AG04449 (cell line): ENCODE measurements at regions not wholly inside any gene's neighbourhood (a gene's known extent, or its start where the extent isn't known, plus 50 kb on each side); places are given as distances from the start of the nearest gene placed in this dataset.

Source experiments
- CTCF ChIA-PET: fragments of 350-600 bp; formaldehyde crosslinking; extraction: SDS; loops from one replicate; lab custom pipeline; 2021; ENCODE audit warnings: antibody characterized with exemption; lab: Yijun Ruan, JAX
- POLR2A ChIA-PET: fragments of 400-600, 350-600 bp; formaldehyde crosslinking; extraction: SDS; loops from one replicate; lab custom pipeline; 2020; ENCODE audit warnings: antibody characterized with exemption, inconsistent platforms; lab: Yijun Ruan, JAX
- DNase-seq: peaks from one replicate; pipeline ENCODE4 v3.0.0-alpha.2; 2010; ENCODE audit warnings: low read depth, low spot score
- H3K4me3 ChIP-seq: 2 replicates; pipeline ENCODE4 v1.5.1; 2011; ENCODE audit warnings: low read depth, mild to moderate bottlenecking, control low read depth, low read length
- CTCF ChIP-seq: IDR thresholded peaks from one replicate; pipeline ENCODE4 v1.5.1; 2011; ENCODE audit warnings: mild to moderate bottlenecking, moderate library complexity, low read length, control low read depth, inconsistent platforms; ENCODE audit not compliant: insufficient read depth; ENCODE audit errors: missing control alignments

GRCh38 chr6:142693441-142693840, 251.5 kb downstream of the HIVEP2 start:
- POLR2A ChIA-PET: interaction anchor here (1.1 kb wide), 1 partner anchor 192 kb away, joined by 3 read pairs; no protein-coding TSS in a partner anchor
- peak overlapping the region; percentile 31 for H3K4me3 ChIP-seq
- DNase-seq: no peak
- TF ChIP-seq CTCF: no peak
- CTCF ChIA-PET: interaction anchor here (0.7 to 3.2 kb wide), 25 partner anchors 22 to 808 kb away, joined by 3 to 88 read pairs (median 4); no protein-coding TSS in a partner anchor

GRCh38 chr6:142694054-142694453, 250.9 kb downstream of the HIVEP2 start:
- H3K4me3 ChIP-seq: no peak overlapping the region
- no peak for TF ChIP-seq CTCF
- ChIA-PET CTCF (interaction anchor here (0.7 to 3.2 kb wide), 10 partner anchors 128 to 733 kb away, joined by 3 to 88 read pairs (median 5); no protein-coding TSS in a partner anchor), POLR2A (no interaction called here)
- DNase-seq: no peak

- CTCF ChIA-PET: interaction anchor here (0.8 to 1.4 kb wide), 2 partner anchors 221 to 732 kb away, joined by 3 to 6 read pairs; no protein-coding TSS in a partner anchor
- no peak for TF ChIP-seq CTCF
- no peak overlapping the region for H3K4me3 ChIP-seq
- DNase-seq: no peak
- POLR2A ChIA-PET: interaction anchor here (0.9 kb wide), 1 partner anchor 250 kb away, joined by 3 read pairs; the partner anchor contains the start of gene HIVEP2
These were observed 250.0 kb downstream of the HIVEP2 start for GRCh38 chr6:142695016-142695415.

- no peak overlapping the region for H3K4me3 ChIP-seq
- ChIA-PET CTCF (interaction anchor here (0.5 to 1.4 kb wide), 3 partner anchors 131 to 731 kb away, joined by 3 to 6 read pairs (median 3); no protein-coding TSS in a partner anchor), POLR2A (interaction anchor here (0.9 kb wide), 1 partner anchor 249 kb away, joined by 3 read pairs; the partner anchor contains the start of gene HIVEP2)
- DNase-seq: no peak
- no peak for TF ChIP-seq CTCF
These were observed 248.6 kb downstream of the HIVEP2 start for GRCh38 chr6:142696123-142697000.

GRCh38 chr6:142697001-142697335, 248.0 kb downstream of the HIVEP2 start:
- no peak for DNase-seq
- H3K4me3 ChIP-seq: no peak overlapping the region
- ChIA-PET POLR2A (no interaction called here), CTCF (interaction anchor here (0.5 to 1.3 kb wide), 2 partner anchors 132 to 714 kb away, joined by 3 read pairs; no protein-coding TSS in a partner anchor)
- no peak for TF ChIP-seq CTCF

DNA sequence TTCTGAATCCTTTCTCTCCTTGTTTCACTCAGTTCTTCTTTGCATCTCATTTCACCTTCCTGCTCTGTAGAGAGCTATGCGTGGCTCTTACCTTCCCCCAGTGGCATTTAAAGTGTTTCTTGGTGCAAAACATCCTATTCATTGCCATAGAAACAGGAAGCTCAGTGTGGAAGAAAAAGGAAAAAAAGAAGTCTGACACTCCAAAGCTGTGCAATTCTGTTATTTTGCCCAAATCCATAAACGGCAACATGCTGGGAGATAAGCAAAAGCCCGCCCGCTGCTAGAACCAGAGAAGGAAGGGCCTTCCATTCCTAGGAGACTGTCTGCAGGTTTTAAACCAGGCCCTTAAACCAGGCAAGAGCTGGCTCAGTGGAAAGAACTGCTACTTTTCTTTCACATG, 247.1 kb downstream of the HIVEP2 start:
- POLR2A ChIA-PET: no interaction called here
- no peak for TF ChIP-seq CTCF
- no peak for DNase-seq
- CTCF ChIA-PET: interaction anchor here (1.0 kb wide), 1 partner anchor 249 kb away, joined by 3 read pairs; no protein-coding TSS in a partner anchor
- no peak overlapping the region for H3K4me3 ChIP-seq
